Heart right ventricle (tissue), 16 donors: ENCODE measurements at regions not wholly inside any gene's neighbourhood (a gene's known extent, or its start where the extent isn't known, plus 50 kb on each side); places are given as distances from the start of the nearest gene placed in this dataset.

Source experiments
- ATAC-seq, 8 donors: fragments of 200-7000 bp; cut with Tn5 transposase; one replicate each; pipeline ENCODE4 v1.9.1; 2020; ENCODE audit warnings: mild to moderate bottlenecking in 8 of 8, moderate library complexity in 8 of 8, moderate number of reproducible peaks in 1 of 8
- DNase-seq, 2 donors: peaks; one replicate each; pipeline ENCODE4 v3.0.0-alpha.2; 2020
- H3K27ac ChIP-seq, 10 donors: fragments of 200-600 bp; sonication (generic) in 2 of 10; one replicate each; pipeline versions ENCODE4 v1.5.0 to v1.8.0; 2020 to 2022; ENCODE audit warnings: mild to moderate bottlenecking in 3 of 10
- H3K27me3 ChIP-seq, 7 donors: fragments of 200-600 bp; one replicate each; pipeline ENCODE4 v1.8.0; 2021 to 2022; ENCODE audit warnings: mild to moderate bottlenecking in 2 of 7
- H3K36me3 ChIP-seq, 9 donors: fragments of 200-600 bp; sonication (generic) in 1 of 9; one replicate each; pipeline versions ENCODE4 v1.5.0 to v1.8.0; 2020 to 2022; ENCODE audit warnings: mild to moderate bottlenecking in 2 of 9
- H3K4me1 ChIP-seq, 9 donors: fragments of 200-600 bp; sonication (generic) in 1 of 9; one replicate each; pipeline versions ENCODE4 v1.5.0 to v1.8.0; 2020 to 2022; ENCODE audit warnings: mild to moderate bottlenecking in 4 of 9
- H3K4me3 ChIP-seq, 10 donors: fragments of 200-600 bp; sonication (generic) in 2 of 10; one replicate each; pipeline versions ENCODE4 v1.5.0 to v1.8.0; 2020 to 2022; ENCODE audit warnings: mild to moderate bottlenecking in 7 of 10, moderate library complexity in 2 of 10
- H3K9me3 ChIP-seq, 11 donors: fragments of 200-600 bp in 10 of 11; sonication (generic) in 2 of 11; one replicate each; pipeline versions ENCODE4 v1.5.0 to v1.8.0; 2013 to 2022; ENCODE audit warnings: mild to moderate bottlenecking in 2 of 11, control low read depth in 1 of 11, moderate library complexity in 1 of 11
- CTCF ChIP-seq, 9 donors: fragments of 200-600 bp; sonication (generic) in 2 of 9; IDR thresholded peaks; one replicate each; pipeline versions ENCODE4 v1.5.0 to v1.8.0; 2021 to 2022; ENCODE audit warnings: antibody characterized with exemption in 9 of 9, mild to moderate bottlenecking in 5 of 9, moderate library complexity in 1 of 9
- WGBS, 2 donors: extraction: QIAGEN DNeasy Blood & Tissue Kit; methylation state at CpG; one replicate each; pipeline ENCODE4 v1.1.7; 2013; ENCODE audit warnings: inconsistent platforms in 1 of 2; 5-methylcytosine and 5-hydroxymethylcytosine counted together
- intact Hi-C, 10 donors: fragments of 100-400 bp; cut with DNase I; formaldehyde crosslinking; loops; one replicate each; pipeline versions ENCODE4 v1.11.1 to v1.14.2; 2022
- donor health status: Arrhythmogenic right ventricular cardiomyopathy.
- donor health status: ischemic (EF 13 %, LVEDD 7.1; RV severe dilation, severe dysfunction).
- donor health status: healthy with polysubstance abuse.
- donor health status: DM: no; HTN: yes; CAD: no.
- donor health status: DM: no; HTN: no; CAD: no.
- donor health status: ischemic (EF 25% LVEDD 6.9; RV normal size, moderate dysfunction).
- donor health status: ischemic (EF 25% LVEDD 5.7; RV mildly dilated, moderate dysfunction).
- donor health status: healthy.
- donor health status: DM: yes; HTN: yes; CAD: no.
- donor health status: Ischemic cardiomyopathy.
- donor health status: ischemic (EF 35%, LVEDD 5.7; RV mildly dilated, moderate dysfunction).
- donor health status: nonischemic (EF 11% LVEDD 7.7; RV severe dilation, severe dysfunction).
- donor health status: DM: yes; HTN: yes; CAD: no.
- donor health status: PGD.
- donor health status: ischemic (EF 29% LVEDD 5.4; RV normal size, mild dysfunction).
- donor health status: nonischemic (EF 23%, LVEDD 6.1; RV moderate dilation, normal function).

GRCh38 chr4:125666635-125667034 lies 351.9 kb downstream of the FAT4 start:
- no peak overlapping the region for H3K27ac ChIP-seq
- intact Hi-C loops = loop anchor here in 1 of 10 donors (10.0 kb wide), 1 partner anchor 922 kb away; no protein-coding TSS in a partner anchor
- DNase-seq = no peak
- no peak for ATAC-seq
- 91 to 98% methylated on average over 1 of the region's 1 CpG for WGBS, 2 donors
- no peak for TF ChIP-seq CTCF (IDR thresholded peaks at IDR 0.05)
- no peak overlapping the region for H3K4me3 ChIP-seq
- H3K27me3 ChIP-seq = no peaks in the 10 kb centered on the region
- no peaks in the 10 kb centered on the region for H3K36me3 ChIP-seq
- H3K9me3 ChIP-seq = peaks cover 0 to 10% (median 0%) of the 10 kb centered on the region in 11 donors
- no peaks in the 10 kb centered on the region for H3K4me1 ChIP-seq

GRCh38 chr4:125676156-125676555 lies 361.4 kb downstream of the FAT4 start:
- ATAC-seq (no peak), DNase-seq (no peak)
- Histone ChIP-seq H3K36me3 (no peaks in the 10 kb centered on the region), H3K27me3 (no peaks in the 10 kb centered on the region), H3K27ac (no peak overlapping the region), H3K9me3 (no peaks in the 10 kb centered on the region), H3K4me1 (no peaks in the 10 kb centered on the region), H3K4me3 (no peak overlapping the region)
- intact Hi-C loops = no loop called here
- TF ChIP-seq CTCF (IDR thresholded peaks at IDR 0.05) = no peak
- 97% methylated on average over 14 of the region's 14 CpGs for WGBS, 2 donors

GRCh38 chr4:125676583-125676982 lies 361.8 kb downstream of the FAT4 start:
- no peak overlapping the region for H3K27ac ChIP-seq
- ATAC-seq (peak in 1 of 8 donors; percentile 42), DNase-seq (no peak)
- peak overlapping the region in 1 of 10 donors; percentile 40 for H3K4me3 ChIP-seq
- intact Hi-C loops = no loop called here
- no peak for TF ChIP-seq CTCF (IDR thresholded peaks at IDR 0.05)
- no peaks in the 10 kb centered on the region for H3K9me3 ChIP-seq
- WGBS, 2 donors = 89 to 90% methylated on average over 12 of the region's 12 CpGs
- no peaks in the 10 kb centered on the region for H3K27me3 ChIP-seq
- no peaks in the 10 kb centered on the region for H3K36me3 ChIP-seq
- no peaks in the 10 kb centered on the region for H3K4me1 ChIP-seq

- TF ChIP-seq CTCF (IDR thresholded peaks at IDR 0.05) = no peak
- no peaks in the 10 kb centered on the region for H3K9me3 ChIP-seq
- DNase-seq (no peak), ATAC-seq (no peak)
- no peaks in the 10 kb centered on the region for H3K4me1 ChIP-seq
- no peaks in the 10 kb centered on the region for H3K27me3 ChIP-seq
- no peak overlapping the region for H3K27ac ChIP-seq
- peak overlapping the region in 1 of 10 donors; percentile 8 for H3K4me3 ChIP-seq
- intact Hi-C loops = no loop called here
- WGBS, 2 donors = 69 to 76% methylated on average over 2 of the region's 2 CpGs
- H3K36me3 ChIP-seq = no peaks in the 10 kb centered on the region
Observed at GRCh38 chr4:125677665-125678307, 363.0 kb downstream of the FAT4 start.
